Tibial nerve (tissue), 4 donors: ENCODE measurements at regions not wholly inside any gene's neighbourhood (a gene's known extent, or its start where the extent isn't known, plus 50 kb on each side); places are given as distances from the start of the nearest gene placed in this dataset.

ENCODE experiments used
- DNase-seq, 2 donors: peaks; one replicate each; pipeline ENCODE4 v3.0.0-alpha.2; 2019; ENCODE audit warnings: low spot score in 2 of 2
- H3K27ac ChIP-seq, 4 donors: fragments of 200-600 bp; sonication (generic) in 3 of 4; one replicate each; pipeline ENCODE4 v1.5.1; 2017 to 2019; ENCODE audit warnings: mild to moderate bottlenecking in 1 of 4
- H3K27me3 ChIP-seq, 2 donors: fragments of 200-600 bp; sonication (generic) in 1 of 2; one replicate each; pipeline versions ENCODE4 v1.5.1 to v1.6.0; 2017 to 2019
- H3K36me3 ChIP-seq, 3 donors: fragments of 200-600 bp; sonication (generic); one replicate each; pipeline ENCODE4 v1.5.1; 2018 to 2019
- H3K4me1 ChIP-seq, 4 donors: fragments of 200-600 bp; sonication (generic) in 3 of 4; one replicate each; pipeline ENCODE4 v1.5.1; 2017 to 2019
- H3K4me3 ChIP-seq, 4 donors: fragments of 200-600 bp; sonication (generic) in 3 of 4; one replicate each; pipeline ENCODE4 v1.5.1; 2017 to 2019; ENCODE audit warnings: mild to moderate bottlenecking in 1 of 4, moderate library complexity in 1 of 4
- H3K9me3 ChIP-seq, 4 donors: fragments of 200-600 bp; sonication (generic) in 3 of 4; one replicate each; pipeline ENCODE4 v1.5.1; 2017 to 2019
- EP300 ChIP-seq, 2 donors: sonication (generic); formaldehyde crosslinking; IDR thresholded peaks; one replicate each; pipeline ENCODE4 v1.6.1; 2017; ENCODE audit warnings: antibody characterized with exemption in 2 of 2, mild to moderate bottlenecking in 1 of 2
- POLR2A ChIP-seq, 2 donors: fragments of 450-650 bp; IDR thresholded peaks; one replicate each; pipeline ENCODE4 v1.6.1; 2017; ENCODE audit warnings: antibody characterized with exemption in 2 of 2, mild to moderate bottlenecking in 2 of 2, moderate library complexity in 2 of 2
- WGBS, 2 donors: methylation state at CpG; one replicate each; pipeline ENCODE4 v1.1.5; 2018; 5-methylcytosine and 5-hydroxymethylcytosine counted together
- TF ChIP-seq, protein P1 (sequence below), 5 experiments: fragments of 200-600 bp in 3 of 5; fragments of 450-650 bp in 2 of 5; sonication (generic) in 3 of 5; IDR thresholded peaks; one replicate each; pipeline ENCODE4 v1.5.1; 2016 to 2019; ENCODE audit warnings: antibody characterized with exemption in 5 of 5, mild to moderate bottlenecking in 3 of 5, moderate library complexity in 2 of 5

DNA sequence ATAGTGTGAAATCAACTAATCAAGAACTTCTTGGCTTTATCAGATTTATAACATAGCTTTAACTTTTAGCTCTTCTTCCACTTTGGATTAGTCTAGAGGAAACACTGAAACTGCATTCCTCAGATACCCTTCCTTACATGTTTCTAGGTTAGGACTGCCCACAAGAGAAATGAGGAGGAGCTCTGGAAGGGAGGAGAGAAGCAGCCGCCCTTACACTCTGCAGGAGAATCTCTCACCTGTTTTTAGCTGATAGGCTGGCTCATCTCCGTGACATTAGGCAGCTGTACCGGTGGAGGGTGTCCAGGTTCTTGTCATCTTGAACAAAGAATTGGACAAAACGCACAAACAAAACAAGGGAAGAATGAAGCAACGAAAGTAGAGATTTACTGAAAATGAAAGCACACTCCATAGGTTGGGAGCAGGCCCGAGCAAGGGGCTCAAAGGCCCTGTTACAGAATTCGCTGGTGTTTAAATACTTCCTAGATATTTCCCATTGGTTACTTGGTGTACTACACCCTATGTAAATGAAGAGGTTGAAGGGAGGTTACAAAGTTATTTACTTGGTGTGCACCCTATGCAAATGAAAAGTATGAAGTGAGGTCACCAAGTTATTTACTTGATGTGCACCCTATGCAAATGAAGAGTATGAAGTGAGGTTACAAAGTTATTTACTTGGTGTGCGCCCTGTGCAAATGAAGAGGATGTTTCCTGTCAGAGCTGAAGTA lies 524.9 kb upstream of the CHRM3 start:
- WGBS, 2 donors, result 90 to 91% methylated on average over 8 of the region's 8 CpGs
- Histone ChIP-seq H3K4me1 (no peaks in the 10 kb centered on the region), H3K9me3 (no peaks in the 10 kb centered on the region), H3K27ac (no peak overlapping the region), H3K27me3 (no peaks in the 10 kb centered on the region), H3K4me3 (no peak overlapping the region), H3K36me3 (no peaks in the 10 kb centered on the region)
- TF ChIP-seq, protein P1, sequence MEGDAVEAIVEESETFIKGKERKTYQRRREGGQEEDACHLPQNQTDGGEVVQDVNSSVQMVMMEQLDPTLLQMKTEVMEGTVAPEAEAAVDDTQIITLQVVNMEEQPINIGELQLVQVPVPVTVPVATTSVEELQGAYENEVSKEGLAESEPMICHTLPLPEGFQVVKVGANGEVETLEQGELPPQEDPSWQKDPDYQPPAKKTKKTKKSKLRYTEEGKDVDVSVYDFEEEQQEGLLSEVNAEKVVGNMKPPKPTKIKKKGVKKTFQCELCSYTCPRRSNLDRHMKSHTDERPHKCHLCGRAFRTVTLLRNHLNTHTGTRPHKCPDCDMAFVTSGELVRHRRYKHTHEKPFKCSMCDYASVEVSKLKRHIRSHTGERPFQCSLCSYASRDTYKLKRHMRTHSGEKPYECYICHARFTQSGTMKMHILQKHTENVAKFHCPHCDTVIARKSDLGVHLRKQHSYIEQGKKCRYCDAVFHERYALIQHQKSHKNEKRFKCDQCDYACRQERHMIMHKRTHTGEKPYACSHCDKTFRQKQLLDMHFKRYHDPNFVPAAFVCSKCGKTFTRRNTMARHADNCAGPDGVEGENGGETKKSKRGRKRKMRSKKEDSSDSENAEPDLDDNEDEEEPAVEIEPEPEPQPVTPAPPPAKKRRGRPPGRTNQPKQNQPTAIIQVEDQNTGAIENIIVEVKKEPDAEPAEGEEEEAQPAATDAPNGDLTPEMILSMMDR (IDR thresholded peaks at IDR 0.05), result no peak
- TF ChIP-seq EP300 (IDR thresholded peaks at IDR 0.05) (no peak), POLR2A (IDR thresholded peaks at IDR 0.05) (no peak)
- DNase-seq, result no peak

DNA sequence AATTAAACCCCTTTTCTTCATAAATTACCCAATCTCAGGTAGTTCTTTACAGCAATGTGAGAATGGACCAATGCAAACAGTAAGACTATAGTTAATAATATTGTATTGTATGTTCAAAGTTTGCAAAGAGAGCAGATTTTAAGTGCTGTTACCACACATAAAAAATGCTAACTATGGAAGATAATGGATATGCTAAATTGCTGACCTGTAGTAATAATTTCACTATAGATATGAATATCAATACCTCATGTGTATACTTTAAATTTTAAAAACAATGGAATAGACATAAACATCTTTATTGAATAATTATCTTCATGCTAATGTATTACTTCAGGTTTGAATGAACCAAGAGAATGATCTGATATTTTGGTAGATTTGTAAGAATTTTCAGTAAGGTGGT lies 552.4 kb upstream of the CHRM3 start:
- H3K36me3 ChIP-seq, result no peaks in the 10 kb centered on the region
- no peak overlapping the region for H3K4me3 ChIP-seq
- no peak overlapping the region for H3K27ac ChIP-seq
- no peak for TF ChIP-seq POLR2A (IDR thresholded peaks at IDR 0.05)
- TF ChIP-seq EP300 (IDR thresholded peaks at IDR 0.05), result no peak
- TF ChIP-seq, protein P1 (IDR thresholded peaks at IDR 0.05), result no peak
- no peak for DNase-seq
- H3K4me1 ChIP-seq, result no peaks in the 10 kb centered on the region
- H3K9me3 ChIP-seq, result peaks cover 0 to 25% (median 0%) of the 10 kb centered on the region in 4 donors
- H3K27me3 ChIP-seq, result no peaks in the 10 kb centered on the region

DNA sequence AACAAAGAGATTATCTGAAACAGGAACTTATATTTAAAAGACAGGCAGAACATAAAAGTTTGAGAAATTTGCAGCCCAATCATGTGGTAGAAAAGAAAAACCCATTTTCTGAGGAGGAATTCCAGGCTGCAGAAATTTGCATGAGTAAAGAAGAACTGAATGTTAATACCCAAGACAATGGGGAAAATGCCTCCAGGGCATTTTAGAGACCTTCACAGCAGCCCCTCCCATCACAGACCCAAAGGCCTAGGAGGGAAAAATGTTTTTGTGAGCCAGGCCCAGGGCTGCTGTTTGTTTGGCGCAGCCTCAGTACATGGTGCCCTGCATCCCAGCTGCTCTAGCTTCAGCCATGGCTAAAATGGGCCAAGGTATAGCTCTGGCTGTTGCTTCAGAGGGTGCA lies 554.3 kb upstream of the CHRM3 start:
- DNase-seq, result no peak
- Histone ChIP-seq H3K27ac (no peak overlapping the region), H3K36me3 (no peaks in the 10 kb centered on the region), H3K27me3 (no peaks in the 10 kb centered on the region), H3K4me1 (no peaks in the 10 kb centered on the region), H3K9me3 (peaks cover 0 to 31% (median 0%) of the 10 kb centered on the region in 4 donors), H3K4me3 (no peak overlapping the region)
- TF ChIP-seq POLR2A (IDR thresholded peaks at IDR 0.05) (no peak), EP300 (IDR thresholded peaks at IDR 0.05) (no peak)
- TF ChIP-seq, protein P1 (IDR thresholded peaks at IDR 0.05), result no peak
- WGBS, 2 donors, result 85 to 100% methylated on average over 1 of the region's 1 CpG

DNA sequence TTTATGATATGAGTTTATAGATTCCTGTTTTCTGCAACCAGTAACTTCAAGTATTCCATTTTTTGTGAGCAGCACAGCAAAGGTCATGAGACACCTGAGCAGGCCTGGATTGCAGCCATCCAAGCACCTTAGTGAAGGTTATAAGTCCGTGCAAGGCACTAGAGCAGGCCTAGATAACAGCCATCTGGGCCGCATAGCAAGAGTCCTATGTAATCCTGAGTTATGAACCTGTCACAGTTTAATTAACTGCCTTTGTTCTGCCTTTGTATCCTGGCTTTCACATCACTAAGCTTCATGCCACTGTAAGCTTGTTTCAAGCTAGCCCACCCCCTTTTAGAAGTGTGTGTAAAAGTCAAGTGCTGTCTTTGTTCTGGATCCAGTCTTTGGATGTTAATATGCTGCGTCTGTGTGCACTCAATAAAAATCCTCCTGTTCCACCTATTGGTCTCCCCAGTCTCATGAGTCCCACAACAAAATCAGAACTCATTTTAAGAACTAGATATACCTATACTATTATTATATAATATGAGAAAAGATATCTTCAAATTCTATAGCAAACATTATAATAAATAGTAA lies 556.2 kb upstream of the CHRM3 start:
- Histone ChIP-seq H3K4me1 (no peaks in the 10 kb centered on the region), H3K36me3 (no peaks in the 10 kb centered on the region), H3K27me3 (no peaks in the 10 kb centered on the region), H3K9me3 (peaks cover 0 to 31% (median 0%) of the 10 kb centered on the region in 4 donors), H3K4me3 (no peak overlapping the region), H3K27ac (no peak overlapping the region)
- WGBS, 2 donors, result 68 to 70% methylated on average over 3 of the region's 3 CpGs
- DNase-seq, result no peak
- TF ChIP-seq, protein P1 (IDR thresholded peaks at IDR 0.05), result no peak
- TF ChIP-seq EP300 (IDR thresholded peaks at IDR 0.05) (no peak), POLR2A (IDR thresholded peaks at IDR 0.05) (no peak)

DNA sequence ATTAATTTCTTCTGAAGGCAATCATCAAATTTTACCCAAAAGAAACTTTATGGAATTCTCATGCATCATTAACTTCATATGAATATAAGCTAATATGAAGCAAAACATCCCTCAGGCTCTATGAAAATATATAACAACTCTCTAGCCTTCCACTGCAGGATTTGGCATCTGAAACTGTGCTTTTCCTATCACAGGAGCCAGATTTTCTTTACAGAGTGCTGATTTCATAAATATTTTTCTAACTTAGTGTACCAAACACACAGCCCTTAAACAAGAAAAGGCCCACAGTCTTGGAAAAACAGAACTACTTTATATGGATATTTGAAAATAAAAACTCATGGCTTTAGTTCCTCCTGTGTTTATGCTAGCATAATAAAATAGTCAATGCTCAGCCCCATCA lies 559.5 kb upstream of the CHRM3 start:
- Histone ChIP-seq H3K9me3 (peaks cover 0 to 31% (median 0%) of the 10 kb centered on the region in 4 donors), H3K4me1 (no peaks in the 10 kb centered on the region), H3K27ac (no peak overlapping the region), H3K36me3 (no peaks in the 10 kb centered on the region), H3K4me3 (no peak overlapping the region), H3K27me3 (no peaks in the 10 kb centered on the region)
- DNase-seq, result no peak
- TF ChIP-seq, protein P1 (IDR thresholded peaks at IDR 0.05), result no peak
- TF ChIP-seq POLR2A (IDR thresholded peaks at IDR 0.05) (no peak), EP300 (IDR thresholded peaks at IDR 0.05) (no peak)
